ENCODE measurements at regions not wholly inside any gene's neighbourhood (a gene's known extent, or its start where the extent isn't known, plus 50 kb on each side); places are given as distances from the start of the nearest gene placed in this dataset.

DNA sequence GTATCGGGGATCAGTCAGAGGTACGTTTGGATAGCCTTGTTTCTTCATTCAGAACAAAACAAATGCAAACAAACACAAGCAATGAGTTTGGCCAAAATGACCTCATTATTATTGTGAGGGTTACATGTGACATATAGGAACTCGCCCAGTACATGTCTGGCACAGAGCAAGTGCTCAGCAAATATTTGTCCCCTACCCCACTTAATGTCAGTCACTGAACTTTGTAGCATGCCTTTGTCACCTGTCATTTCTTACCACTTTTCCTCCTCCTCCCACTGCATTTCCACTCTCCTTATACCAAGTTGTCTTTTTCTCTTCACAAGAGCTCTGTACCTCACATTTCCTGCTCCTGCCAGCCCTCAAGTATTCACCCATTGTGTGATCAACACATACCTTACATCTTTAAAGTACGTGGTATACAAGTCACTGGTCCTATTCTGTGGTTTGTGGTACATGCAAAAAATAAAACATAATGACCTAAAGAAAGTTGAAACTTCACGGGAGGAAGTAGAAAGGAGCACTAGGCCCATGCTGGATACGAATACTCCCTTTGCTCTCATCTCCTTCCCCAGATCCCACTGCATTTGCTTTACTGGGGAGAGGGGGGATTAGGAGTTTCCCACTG is 236.0 kb downstream of the INHBA start:
- TF ChIP-seq EGR1 (IDR thresholded peaks at IDR 0.05; ENCODE audit: low read depth in 2 of 2), result no peak
- TF ChIP-seq FOXA1 (IDR thresholded peaks at IDR 0.05), result no peak
- peak in 1 of 2 donors; percentile 59 for TF ChIP-seq RAD21 (IDR thresholded peaks at IDR 0.05)
- TF ChIP-seq NR2F2 (IDR thresholded peaks at IDR 0.05), result no peak
- TF ChIP-seq YY1 (IDR thresholded peaks at IDR 0.05), result peak; percentile 16
- peak; percentile 75 for TF ChIP-seq SP1 (IDR thresholded peaks at IDR 0.05)
- TF ChIP-seq RXRA (IDR thresholded peaks at IDR 0.05), result peak; percentile 71 to 80
- no peak for TF ChIP-seq TAF1 (conservative IDR thresholded peaks at IDR 0.05)
- peak; percentile 28 to 42 for TF ChIP-seq JUND (IDR thresholded peaks at IDR 0.05)
- peak; percentile 58 to 64 for TF ChIP-seq HNF4A (conservative IDR thresholded peaks at IDR 0.05)
- TF ChIP-seq, protein P1, sequence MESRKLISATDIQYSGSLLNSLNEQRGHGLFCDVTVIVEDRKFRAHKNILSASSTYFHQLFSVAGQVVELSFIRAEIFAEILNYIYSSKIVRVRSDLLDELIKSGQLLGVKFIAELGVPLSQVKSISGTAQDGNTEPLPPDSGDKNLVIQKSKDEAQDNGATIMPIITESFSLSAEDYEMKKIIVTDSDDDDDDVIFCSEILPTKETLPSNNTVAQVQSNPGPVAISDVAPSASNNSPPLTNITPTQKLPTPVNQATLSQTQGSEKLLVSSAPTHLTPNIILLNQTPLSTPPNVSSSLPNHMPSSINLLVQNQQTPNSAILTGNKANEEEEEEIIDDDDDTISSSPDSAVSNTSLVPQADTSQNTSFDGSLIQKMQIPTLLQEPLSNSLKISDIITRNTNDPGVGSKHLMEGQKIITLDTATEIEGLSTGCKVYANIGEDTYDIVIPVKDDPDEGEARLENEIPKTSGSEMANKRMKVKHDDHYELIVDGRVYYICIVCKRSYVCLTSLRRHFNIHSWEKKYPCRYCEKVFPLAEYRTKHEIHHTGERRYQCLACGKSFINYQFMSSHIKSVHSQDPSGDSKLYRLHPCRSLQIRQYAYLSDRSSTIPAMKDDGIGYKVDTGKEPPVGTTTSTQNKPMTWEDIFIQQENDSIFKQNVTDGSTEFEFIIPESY (IDR thresholded peaks at IDR 0.05), result peak; percentile 16
- TF ChIP-seq HNF4G (IDR thresholded peaks at IDR 0.05), result no peak
- TF ChIP-seq, protein P2, sequence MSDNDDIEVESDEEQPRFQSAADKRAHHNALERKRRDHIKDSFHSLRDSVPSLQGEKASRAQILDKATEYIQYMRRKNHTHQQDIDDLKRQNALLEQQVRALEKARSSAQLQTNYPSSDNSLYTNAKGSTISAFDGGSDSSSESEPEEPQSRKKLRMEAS (IDR thresholded peaks at IDR 0.05), result peak; percentile 13
- no peak for TF ChIP-seq GABPA (IDR thresholded peaks at IDR 0.05 in 1 of 2, conservative IDR thresholded peaks at IDR 0.05 in 1 of 2)
- Histone ChIP-seq H3K36me3 (ENCODE audit: control insufficient read depth in 4 of 4, insufficient read depth in 3 of 4, low read depth in 1 of 4, low read length in 3 of 4) (no peaks in the 10 kb centered on the region), H3K9ac (ENCODE audit: low read depth in 1 of 2, low read length in 2 of 2) (peak overlapping the region in 1 of 2 donors; percentile 51), H3K9me3 (ENCODE audit: control insufficient read depth in 4 of 4, low read length in 3 of 4) (no peaks in the 10 kb centered on the region), H3K27ac (ENCODE audit: low read depth in 1 of 2, low read length in 2 of 2) (peak overlapping the region; percentile 86 to 87), H3K27me3 (ENCODE audit: control insufficient read depth in 4 of 4, insufficient read depth in 4 of 4, low read length in 3 of 4) (no peaks in the 10 kb centered on the region), H3K4me3 (ENCODE audit: low read depth in 1 of 3, low read length in 3 of 3) (peak overlapping the region in 2 of 3 donors; percentile 41 to 51), H3K4me1 (ENCODE audit: control insufficient read depth in 4 of 4, insufficient read depth in 4 of 4, low read length in 3 of 4) (peaks cover 0 to 47% (median 23%) of the 10 kb centered on the region in 4 donors)
- 56% methylated on average over 6 of the region's 6 CpGs for WGBS
- DNase-seq (ENCODE audit: low spot score), result no peak

DNA sequence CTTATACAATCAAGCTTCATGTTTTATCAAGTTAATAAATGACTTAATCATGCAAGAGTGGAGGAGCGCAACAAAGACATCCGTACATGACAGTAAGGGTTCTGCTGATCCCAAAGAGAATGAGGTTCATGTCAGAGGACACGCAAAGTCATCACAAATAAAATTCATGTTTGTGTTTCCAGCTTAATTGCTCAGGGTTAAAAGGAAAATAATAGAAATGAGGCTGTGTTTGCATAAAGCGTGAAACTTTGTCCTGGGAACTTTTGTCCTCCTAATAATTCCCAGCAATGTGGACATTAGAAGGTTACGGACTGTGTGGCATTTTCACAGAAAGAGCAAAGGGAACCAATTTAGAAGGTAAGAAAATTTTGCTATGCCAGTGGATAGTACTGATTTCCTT is 237.3 kb downstream of the INHBA start:
- Histone ChIP-seq H3K4me1 (ENCODE audit: control insufficient read depth in 4 of 4, insufficient read depth in 4 of 4, low read length in 3 of 4) (peaks cover 0 to 47% (median 23%) of the 10 kb centered on the region in 4 donors), H3K9ac (ENCODE audit: low read depth in 1 of 2, low read length in 2 of 2) (peak overlapping the region; percentile 51 to 52), H3K4me3 (ENCODE audit: low read depth in 1 of 3, low read length in 3 of 3) (peak overlapping the region; percentile 41 to 51 (median 51)), H3K36me3 (ENCODE audit: control insufficient read depth in 4 of 4, insufficient read depth in 3 of 4, low read depth in 1 of 4, low read length in 3 of 4) (no peaks in the 10 kb centered on the region), H3K27me3 (ENCODE audit: control insufficient read depth in 4 of 4, insufficient read depth in 4 of 4, low read length in 3 of 4) (no peaks in the 10 kb centered on the region), H3K27ac (ENCODE audit: low read depth in 1 of 2, low read length in 2 of 2) (peak overlapping the region; percentile 86 to 87), H3K9me3 (ENCODE audit: control insufficient read depth in 4 of 4, low read length in 3 of 4) (no peaks in the 10 kb centered on the region)
- DNase-seq (ENCODE audit: low spot score), result no peak
- 36% methylated on average over 5 of the region's 5 CpGs for WGBS
- TF ChIP-seq, protein P3, sequence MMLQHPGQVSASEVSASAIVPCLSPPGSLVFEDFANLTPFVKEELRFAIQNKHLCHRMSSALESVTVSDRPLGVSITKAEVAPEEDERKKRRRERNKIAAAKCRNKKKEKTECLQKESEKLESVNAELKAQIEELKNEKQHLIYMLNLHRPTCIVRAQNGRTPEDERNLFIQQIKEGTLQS (IDR thresholded peaks at IDR 0.05), result peak; percentile 78
- TF ChIP-seq EGR1 (IDR thresholded peaks at IDR 0.05; ENCODE audit: low read depth in 2 of 2) (peak; percentile 58 to 76), FOXA2 (IDR thresholded peaks at IDR 0.05) (peak; percentile 74), HNF4A (conservative IDR thresholded peaks at IDR 0.05) (peak; percentile 90 to 91), SP1 (IDR thresholded peaks at IDR 0.05) (peak; percentile 96), RAD21 (IDR thresholded peaks at IDR 0.05) (peak; percentile 56 to 71), RXRA (IDR thresholded peaks at IDR 0.05) (peak; percentile 93 to 95), NR2F2 (IDR thresholded peaks at IDR 0.05) (no peak), HNF4G (IDR thresholded peaks at IDR 0.05) (peak; percentile 68), YY1 (IDR thresholded peaks at IDR 0.05) (peak; percentile 70), JUND (IDR thresholded peaks at IDR 0.05) (peak; percentile 58 to 72), GABPA (IDR thresholded peaks at IDR 0.05 in 1 of 2, conservative IDR thresholded peaks at IDR 0.05 in 1 of 2) (peak in 1 of 2 donors; percentile 21), FOXA1 (IDR thresholded peaks at IDR 0.05) (peak; percentile 63), TAF1 (conservative IDR thresholded peaks at IDR 0.05) (peak; percentile 70)
- TF ChIP-seq, protein P1 (IDR thresholded peaks at IDR 0.05), result peak; percentile 44
- TF ChIP-seq, protein P2 (IDR thresholded peaks at IDR 0.05), result peak; percentile 78
- TF ChIP-seq, protein P4, sequence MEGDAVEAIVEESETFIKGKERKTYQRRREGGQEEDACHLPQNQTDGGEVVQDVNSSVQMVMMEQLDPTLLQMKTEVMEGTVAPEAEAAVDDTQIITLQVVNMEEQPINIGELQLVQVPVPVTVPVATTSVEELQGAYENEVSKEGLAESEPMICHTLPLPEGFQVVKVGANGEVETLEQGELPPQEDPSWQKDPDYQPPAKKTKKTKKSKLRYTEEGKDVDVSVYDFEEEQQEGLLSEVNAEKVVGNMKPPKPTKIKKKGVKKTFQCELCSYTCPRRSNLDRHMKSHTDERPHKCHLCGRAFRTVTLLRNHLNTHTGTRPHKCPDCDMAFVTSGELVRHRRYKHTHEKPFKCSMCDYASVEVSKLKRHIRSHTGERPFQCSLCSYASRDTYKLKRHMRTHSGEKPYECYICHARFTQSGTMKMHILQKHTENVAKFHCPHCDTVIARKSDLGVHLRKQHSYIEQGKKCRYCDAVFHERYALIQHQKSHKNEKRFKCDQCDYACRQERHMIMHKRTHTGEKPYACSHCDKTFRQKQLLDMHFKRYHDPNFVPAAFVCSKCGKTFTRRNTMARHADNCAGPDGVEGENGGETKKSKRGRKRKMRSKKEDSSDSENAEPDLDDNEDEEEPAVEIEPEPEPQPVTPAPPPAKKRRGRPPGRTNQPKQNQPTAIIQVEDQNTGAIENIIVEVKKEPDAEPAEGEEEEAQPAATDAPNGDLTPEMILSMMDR (IDR thresholded peaks at IDR 0.05; ENCODE audit: low read depth, low read length, missing input control), result no peak
- TF ChIP-seq, protein P5, sequence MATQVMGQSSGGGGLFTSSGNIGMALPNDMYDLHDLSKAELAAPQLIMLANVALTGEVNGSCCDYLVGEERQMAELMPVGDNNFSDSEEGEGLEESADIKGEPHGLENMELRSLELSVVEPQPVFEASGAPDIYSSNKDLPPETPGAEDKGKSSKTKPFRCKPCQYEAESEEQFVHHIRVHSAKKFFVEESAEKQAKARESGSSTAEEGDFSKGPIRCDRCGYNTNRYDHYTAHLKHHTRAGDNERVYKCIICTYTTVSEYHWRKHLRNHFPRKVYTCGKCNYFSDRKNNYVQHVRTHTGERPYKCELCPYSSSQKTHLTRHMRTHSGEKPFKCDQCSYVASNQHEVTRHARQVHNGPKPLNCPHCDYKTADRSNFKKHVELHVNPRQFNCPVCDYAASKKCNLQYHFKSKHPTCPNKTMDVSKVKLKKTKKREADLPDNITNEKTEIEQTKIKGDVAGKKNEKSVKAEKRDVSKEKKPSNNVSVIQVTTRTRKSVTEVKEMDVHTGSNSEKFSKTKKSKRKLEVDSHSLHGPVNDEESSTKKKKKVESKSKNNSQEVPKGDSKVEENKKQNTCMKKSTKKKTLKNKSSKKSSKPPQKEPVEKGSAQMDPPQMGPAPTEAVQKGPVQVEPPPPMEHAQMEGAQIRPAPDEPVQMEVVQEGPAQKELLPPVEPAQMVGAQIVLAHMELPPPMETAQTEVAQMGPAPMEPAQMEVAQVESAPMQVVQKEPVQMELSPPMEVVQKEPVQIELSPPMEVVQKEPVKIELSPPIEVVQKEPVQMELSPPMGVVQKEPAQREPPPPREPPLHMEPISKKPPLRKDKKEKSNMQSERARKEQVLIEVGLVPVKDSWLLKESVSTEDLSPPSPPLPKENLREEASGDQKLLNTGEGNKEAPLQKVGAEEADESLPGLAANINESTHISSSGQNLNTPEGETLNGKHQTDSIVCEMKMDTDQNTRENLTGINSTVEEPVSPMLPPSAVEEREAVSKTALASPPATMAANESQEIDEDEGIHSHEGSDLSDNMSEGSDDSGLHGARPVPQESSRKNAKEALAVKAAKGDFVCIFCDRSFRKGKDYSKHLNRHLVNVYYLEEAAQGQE (IDR thresholded peaks at IDR 0.05), result peak; percentile 30

Data from liver (tissue), 8 donors.